ENCODE measurements at regions not wholly inside any gene's neighbourhood (a gene's known extent, or its start where the extent isn't known, plus 50 kb on each side); places are given as distances from the start of the nearest gene placed in this dataset.
A peak's percentile ranks its signal among the peaks of the same experiment; 100 is the strongest.

GRCh38 chr10:44198780-44199097 is 186.2 kb downstream of the CXCL12 start:
- Histone ChIP-seq H3K9me3 (no peaks in the 10 kb centered on the region), H3K4me3 (no peak overlapping the region), H3K27me3 (no peaks in the 10 kb centered on the region), H3K27ac (peak overlapping the region in 2 of 4 donors; percentile 4 to 21), H3K36me3 (no peaks in the 10 kb centered on the region), H3K4me1 (peaks cover 10 to 14% (median 14%) of the 10 kb centered on the region in 4 donors)
- DNase-seq: no peak
- 71% methylated on average over 4 of the region's 4 CpGs; no CpG with 5 or more reads in 1 of the 2 donors for WGBS, 2 donors (ENCODE audit: low coverage in 1 of 2)
- TF ChIP-seq EP300 (IDR thresholded peaks at IDR 0.05; ENCODE audit: low read depth) (no peak), POLR2AphosphoS5 (IDR thresholded peaks at IDR 0.05) (no peak), POLR2A (IDR thresholded peaks at IDR 0.05) (no peak), CTCF (IDR thresholded peaks at IDR 0.05) (no peak)
- in situ Hi-C loops (cut with MboI; ENCODE audit: low pct_ligation_motif_present in 1 of 4, low pct_unique_long_range_greater_than_20kb in 1 of 4, low sequenced_read_pairs in 3 of 4): no loop called here
- intact Hi-C loops (cut with DNase I; ENCODE audit: low total_unique reads): no loop called here

DNA sequence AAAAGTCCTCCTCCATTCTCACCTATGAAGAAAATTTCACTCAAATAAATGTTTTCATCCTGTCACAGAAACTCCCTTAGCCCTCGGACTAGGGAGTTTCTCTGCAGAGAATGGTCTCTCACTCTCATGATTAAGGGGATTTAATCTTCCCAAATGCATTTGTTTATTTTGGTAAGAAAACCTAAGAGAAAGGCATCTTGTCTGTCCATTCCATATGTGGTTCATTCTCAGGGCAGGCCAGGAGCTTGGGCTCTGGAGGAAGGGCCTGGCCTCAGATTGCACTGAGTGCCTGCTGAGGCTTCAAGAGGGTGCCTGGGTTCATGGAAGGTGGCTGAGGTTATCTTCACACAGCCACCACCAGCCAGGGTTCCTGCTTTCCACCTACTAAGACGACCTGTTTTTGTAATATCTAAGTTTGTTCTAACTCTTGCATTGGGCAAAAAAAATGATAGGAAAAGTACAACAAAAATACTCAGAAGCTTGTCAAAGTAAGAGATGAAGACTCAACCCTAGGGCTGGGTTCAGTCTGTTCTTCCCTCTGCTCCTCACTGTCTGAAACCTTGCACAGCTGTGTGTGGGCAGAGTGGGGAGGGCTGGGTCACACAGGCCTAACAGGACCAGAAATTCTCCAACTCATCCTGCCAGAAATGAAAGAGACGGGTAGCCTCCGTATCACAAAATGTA is 186.7 kb downstream of the CXCL12 start:
- Histone ChIP-seq H3K4me1 (peaks cover 10 to 14% (median 14%) of the 10 kb centered on the region in 4 donors), H3K36me3 (no peaks in the 10 kb centered on the region), H3K9me3 (no peaks in the 10 kb centered on the region), H3K4me3 (no peak overlapping the region), H3K27me3 (no peaks in the 10 kb centered on the region), H3K27ac (peak overlapping the region in 3 of 4 donors; percentile 4 to 21 (median 17))
- WGBS, 2 donors (ENCODE audit: low coverage in 1 of 2): 40 to 82% methylated on average over 1 to 4 of the region's 4 CpGs
- in situ Hi-C loops (cut with MboI; ENCODE audit: low pct_ligation_motif_present in 1 of 4, low pct_unique_long_range_greater_than_20kb in 1 of 4, low sequenced_read_pairs in 3 of 4) (no loop called here), intact Hi-C loops (cut with DNase I; ENCODE audit: low total_unique reads) (no loop called here)
- no peak for DNase-seq
- TF ChIP-seq POLR2A (IDR thresholded peaks at IDR 0.05): no peak

GRCh38 chr10:44197646-44198045 is 187.3 kb downstream of the CXCL12 start:
- H3K27ac ChIP-seq: no peak overlapping the region
- in situ Hi-C loops (cut with MboI; ENCODE audit: low pct_ligation_motif_present in 1 of 4, low pct_unique_long_range_greater_than_20kb in 1 of 4, low sequenced_read_pairs in 3 of 4) (no loop called here), intact Hi-C loops (cut with DNase I; ENCODE audit: low total_unique reads) (no loop called here)
- no peaks in the 10 kb centered on the region for H3K36me3 ChIP-seq
- peaks cover 10 to 14% (median 14%) of the 10 kb centered on the region in 4 donors for H3K4me1 ChIP-seq
- no peaks in the 10 kb centered on the region for H3K9me3 ChIP-seq
- 93% methylated on average over 3 of the region's 3 CpGs; no CpG with 5 or more reads in 1 of the 2 donors for WGBS, 2 donors (ENCODE audit: low coverage in 1 of 2)
- no peak overlapping the region for H3K4me3 ChIP-seq
- DNase-seq: no peak
- no peaks in the 10 kb centered on the region for H3K27me3 ChIP-seq
- TF ChIP-seq CTCF (IDR thresholded peaks at IDR 0.05) (no peak), POLR2AphosphoS5 (IDR thresholded peaks at IDR 0.05) (no peak), POLR2A (IDR thresholded peaks at IDR 0.05) (no peak), EP300 (IDR thresholded peaks at IDR 0.05; ENCODE audit: low read depth) (no peak)

DNA sequence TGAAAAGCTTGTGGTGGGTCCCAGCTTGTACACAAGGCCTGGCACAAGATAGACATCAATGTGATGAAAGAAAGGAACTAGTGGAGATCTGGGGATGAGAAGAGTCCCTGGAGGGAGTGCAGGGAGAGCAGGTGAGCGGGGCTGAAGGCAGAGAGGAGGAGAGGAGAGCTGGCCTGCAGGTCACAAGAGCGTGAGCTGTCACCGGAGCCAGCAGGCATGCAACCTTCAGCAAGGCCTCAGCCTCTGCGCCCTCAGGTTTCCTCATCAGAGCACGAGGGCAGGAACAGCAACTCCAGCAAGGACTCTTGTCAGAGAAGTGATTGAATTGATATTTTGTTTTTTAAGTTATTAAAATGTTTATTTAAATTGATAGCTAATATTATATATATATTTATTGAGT is 188.6 kb downstream of the CXCL12 start:
- no peak overlapping the region for H3K27ac ChIP-seq
- intact Hi-C loops (cut with DNase I; ENCODE audit: low total_unique reads) (no loop called here), in situ Hi-C loops (cut with MboI; ENCODE audit: low pct_ligation_motif_present in 1 of 4, low pct_unique_long_range_greater_than_20kb in 1 of 4, low sequenced_read_pairs in 3 of 4) (no loop called here)
- no peaks in the 10 kb centered on the region for H3K27me3 ChIP-seq
- no peak overlapping the region for H3K4me3 ChIP-seq
- TF ChIP-seq POLR2AphosphoS5 (IDR thresholded peaks at IDR 0.05) (no peak), CTCF (IDR thresholded peaks at IDR 0.05) (no peak), POLR2A (IDR thresholded peaks at IDR 0.05) (no peak), EP300 (IDR thresholded peaks at IDR 0.05; ENCODE audit: low read depth) (no peak)
- H3K9me3 ChIP-seq: no peaks in the 10 kb centered on the region
- peaks cover 10 to 14% (median 14%) of the 10 kb centered on the region in 4 donors for H3K4me1 ChIP-seq
- 89 to 92% methylated on average over 5 of the region's 5 CpGs for WGBS, 2 donors (ENCODE audit: low coverage in 1 of 2)
- DNase-seq: no peak
- H3K36me3 ChIP-seq: no peaks in the 10 kb centered on the region

GRCh38 chr10:44196008-44196320 is 188.9 kb downstream of the CXCL12 start:
- in situ Hi-C loops (cut with MboI; ENCODE audit: low pct_ligation_motif_present in 1 of 4, low pct_unique_long_range_greater_than_20kb in 1 of 4, low sequenced_read_pairs in 3 of 4): no loop called here
- H3K27me3 ChIP-seq: no peaks in the 10 kb centered on the region
- no peak for DNase-seq
- intact Hi-C loops (cut with DNase I; ENCODE audit: low total_unique reads): no loop called here
- H3K27ac ChIP-seq: peak overlapping the region in 1 of 4 donors; percentile 1
- H3K4me3 ChIP-seq: no peak overlapping the region
- WGBS, 2 donors (ENCODE audit: low coverage in 1 of 2): 47% methylated on average over 2 of the region's 2 CpGs; no CpG with 5 or more reads in 1 of the 2 donors
- peaks cover 10 to 14% (median 14%) of the 10 kb centered on the region in 4 donors for H3K4me1 ChIP-seq
- TF ChIP-seq EP300 (IDR thresholded peaks at IDR 0.05; ENCODE audit: low read depth) (no peak), POLR2AphosphoS5 (IDR thresholded peaks at IDR 0.05) (no peak), POLR2A (IDR thresholded peaks at IDR 0.05) (no peak), CTCF (IDR thresholded peaks at IDR 0.05) (no peak)
- H3K9me3 ChIP-seq: no peaks in the 10 kb centered on the region
- no peaks in the 10 kb centered on the region for H3K36me3 ChIP-seq

Measured in transverse colon (tissue), 4 donors.